GM12878 (cell line): ENCODE measurements at regions not wholly inside any gene's neighbourhood (a gene's known extent, or its start where the extent isn't known, plus 50 kb on each side); places are given as distances from the start of the nearest gene placed in this dataset.

Source experiments
- EP300 ChIP-seq, 2 experiments: fragments of 150-350 bp in 1 of 2; IDR thresholded peaks; 2 replicates each; pipeline ENCODE4 v1.6.1; 2011 to 2012; ENCODE audit warnings: low read depth in 2 of 2, low read length in 2 of 2, borderline replicate concordance in 1 of 2, improper control_type of control experiment in 1 of 2, inconsistent platforms in 1 of 2; ENCODE audit not compliant: control insufficient read depth in 1 of 2
- FOXM1 ChIP-seq: IDR thresholded peaks from 2 replicates; pipeline ENCODE4 v1.6.1; 2012; ENCODE audit warnings: low read depth, mild to moderate bottlenecking, inconsistent platforms, low read length, moderate library complexity
- NBN ChIP-seq: fragments of 450-650 bp; IDR thresholded peaks from 2 replicates; pipeline ENCODE4 v1.6.1; 2016
- NFYA ChIP-seq: IDR thresholded peaks from 2 replicates; pipeline ENCODE4 v1.6.1; 2011; ENCODE audit warnings: low read depth, mild to moderate bottlenecking, low read length, improper control_type of control experiment, borderline replicate concordance
- PML ChIP-seq: IDR thresholded peaks from 2 replicates; pipeline ENCODE4 v1.6.1; 2012; ENCODE audit warnings: low read length, inconsistent platforms
- POLR2A ChIP-seq: IDR thresholded peaks from 2 replicates; pipeline ENCODE4 v1.6.1; 2011; ENCODE audit warnings: low read depth, mild to moderate bottlenecking, low read length
- RFX5 ChIP-seq: IDR thresholded peaks from 2 replicates; pipeline ENCODE4 v1.6.1; 2011; ENCODE audit warnings: low read depth, low read length, improper control_type of control experiment
- ZNF274 ChIP-seq: IDR thresholded peaks from one replicate; pipeline ENCODE4 v1.8.0; 2011; ENCODE audit not compliant: insufficient read length, insufficient read depth
- TF ChIP-seq, protein P1 (sequence below), 3 experiments: IDR thresholded peaks in 2 of 3; conservative IDR thresholded peaks in 1 of 3; 2 replicates each; pipeline ENCODE4 v1.5.1; 2011; ENCODE audit warnings: low read depth in 3 of 3, low read length in 3 of 3, mild to moderate bottlenecking in 3 of 3, control low read depth in 2 of 3, moderate library complexity in 2 of 3, inconsistent platforms in 1 of 3, mixed read lengths in 1 of 3; ENCODE audit not compliant: control insufficient read depth in 2 of 3, insufficient read depth in 1 of 3; ENCODE audit errors: extremely low read depth in 1 of 3
- TF ChIP-seq, protein P2 (sequence below): IDR thresholded peaks from 2 replicates; pipeline ENCODE4 v1.6.1; 2012; ENCODE audit warnings: mild to moderate bottlenecking, low read depth, low read length
- TF ChIP-seq, protein P3 (sequence below): IDR thresholded peaks from 2 replicates; pipeline ENCODE4 v1.6.1; 2011; ENCODE audit warnings: low read depth, mild to moderate bottlenecking, low read length, moderate library complexity, borderline replicate concordance; ENCODE audit errors: extremely low read depth

DNA sequence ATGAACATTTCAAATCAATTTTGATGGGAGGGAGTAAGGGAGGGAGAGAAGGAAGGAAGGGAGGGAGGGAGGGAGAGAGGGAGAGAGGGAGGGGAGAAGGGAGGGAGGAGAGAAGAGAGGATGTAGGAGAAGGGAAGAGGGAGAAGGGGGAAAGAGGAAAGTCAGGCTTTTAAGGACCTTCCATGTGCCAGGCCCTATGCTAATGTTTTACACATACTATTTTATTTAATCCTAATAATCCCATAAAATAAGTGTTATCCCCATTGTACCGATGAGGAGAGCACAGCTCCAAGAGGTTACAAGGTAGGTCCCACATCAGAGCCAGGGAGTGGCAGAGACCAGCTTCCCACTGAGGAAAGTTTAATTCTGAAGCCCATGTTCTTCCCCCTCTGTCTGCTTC, 341.9 kb downstream of the RAB28 start:
- no peak for TF ChIP-seq NFYA
- TF ChIP-seq, protein P1, sequence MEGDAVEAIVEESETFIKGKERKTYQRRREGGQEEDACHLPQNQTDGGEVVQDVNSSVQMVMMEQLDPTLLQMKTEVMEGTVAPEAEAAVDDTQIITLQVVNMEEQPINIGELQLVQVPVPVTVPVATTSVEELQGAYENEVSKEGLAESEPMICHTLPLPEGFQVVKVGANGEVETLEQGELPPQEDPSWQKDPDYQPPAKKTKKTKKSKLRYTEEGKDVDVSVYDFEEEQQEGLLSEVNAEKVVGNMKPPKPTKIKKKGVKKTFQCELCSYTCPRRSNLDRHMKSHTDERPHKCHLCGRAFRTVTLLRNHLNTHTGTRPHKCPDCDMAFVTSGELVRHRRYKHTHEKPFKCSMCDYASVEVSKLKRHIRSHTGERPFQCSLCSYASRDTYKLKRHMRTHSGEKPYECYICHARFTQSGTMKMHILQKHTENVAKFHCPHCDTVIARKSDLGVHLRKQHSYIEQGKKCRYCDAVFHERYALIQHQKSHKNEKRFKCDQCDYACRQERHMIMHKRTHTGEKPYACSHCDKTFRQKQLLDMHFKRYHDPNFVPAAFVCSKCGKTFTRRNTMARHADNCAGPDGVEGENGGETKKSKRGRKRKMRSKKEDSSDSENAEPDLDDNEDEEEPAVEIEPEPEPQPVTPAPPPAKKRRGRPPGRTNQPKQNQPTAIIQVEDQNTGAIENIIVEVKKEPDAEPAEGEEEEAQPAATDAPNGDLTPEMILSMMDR (IDR thresholded peaks at IDR 0.05 in 2 of 3, conservative IDR thresholded peaks at IDR 0.05 in 1 of 3; ENCODE audit: control insufficient read depth in 2 of 3, extremely low read depth in 1 of 3, insufficient read depth in 1 of 3, low read depth in 3 of 3, low read length in 3 of 3) = no peak
- no peak for TF ChIP-seq EP300 (IDR thresholded peaks at IDR 0.05; ENCODE audit: borderline replicate concordance in 1 of 2, control insufficient read depth in 1 of 2, low read depth in 2 of 2, low read length in 2 of 2)
- TF ChIP-seq POLR2A = no peak
- TF ChIP-seq RFX5 = no peak
- TF ChIP-seq, protein P2, sequence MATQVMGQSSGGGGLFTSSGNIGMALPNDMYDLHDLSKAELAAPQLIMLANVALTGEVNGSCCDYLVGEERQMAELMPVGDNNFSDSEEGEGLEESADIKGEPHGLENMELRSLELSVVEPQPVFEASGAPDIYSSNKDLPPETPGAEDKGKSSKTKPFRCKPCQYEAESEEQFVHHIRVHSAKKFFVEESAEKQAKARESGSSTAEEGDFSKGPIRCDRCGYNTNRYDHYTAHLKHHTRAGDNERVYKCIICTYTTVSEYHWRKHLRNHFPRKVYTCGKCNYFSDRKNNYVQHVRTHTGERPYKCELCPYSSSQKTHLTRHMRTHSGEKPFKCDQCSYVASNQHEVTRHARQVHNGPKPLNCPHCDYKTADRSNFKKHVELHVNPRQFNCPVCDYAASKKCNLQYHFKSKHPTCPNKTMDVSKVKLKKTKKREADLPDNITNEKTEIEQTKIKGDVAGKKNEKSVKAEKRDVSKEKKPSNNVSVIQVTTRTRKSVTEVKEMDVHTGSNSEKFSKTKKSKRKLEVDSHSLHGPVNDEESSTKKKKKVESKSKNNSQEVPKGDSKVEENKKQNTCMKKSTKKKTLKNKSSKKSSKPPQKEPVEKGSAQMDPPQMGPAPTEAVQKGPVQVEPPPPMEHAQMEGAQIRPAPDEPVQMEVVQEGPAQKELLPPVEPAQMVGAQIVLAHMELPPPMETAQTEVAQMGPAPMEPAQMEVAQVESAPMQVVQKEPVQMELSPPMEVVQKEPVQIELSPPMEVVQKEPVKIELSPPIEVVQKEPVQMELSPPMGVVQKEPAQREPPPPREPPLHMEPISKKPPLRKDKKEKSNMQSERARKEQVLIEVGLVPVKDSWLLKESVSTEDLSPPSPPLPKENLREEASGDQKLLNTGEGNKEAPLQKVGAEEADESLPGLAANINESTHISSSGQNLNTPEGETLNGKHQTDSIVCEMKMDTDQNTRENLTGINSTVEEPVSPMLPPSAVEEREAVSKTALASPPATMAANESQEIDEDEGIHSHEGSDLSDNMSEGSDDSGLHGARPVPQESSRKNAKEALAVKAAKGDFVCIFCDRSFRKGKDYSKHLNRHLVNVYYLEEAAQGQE = no peak
- no peak for TF ChIP-seq NBN
- no peak for TF ChIP-seq PML
- TF ChIP-seq, protein P3, sequence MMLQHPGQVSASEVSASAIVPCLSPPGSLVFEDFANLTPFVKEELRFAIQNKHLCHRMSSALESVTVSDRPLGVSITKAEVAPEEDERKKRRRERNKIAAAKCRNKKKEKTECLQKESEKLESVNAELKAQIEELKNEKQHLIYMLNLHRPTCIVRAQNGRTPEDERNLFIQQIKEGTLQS = no peak
- TF ChIP-seq FOXM1 = no peak
- no peak for TF ChIP-seq ZNF274
